OCI-LY7 (cell line): ENCODE measurements at regions not wholly inside any gene's neighbourhood (a gene's known extent, or its start where the extent isn't known, plus 50 kb on each side); places are given as distances from the start of the nearest gene placed in this dataset.

Experiments used
- BruUV-seq: library from RNA; stranded (reverse); fragments of 400-500 nt; replicated peaks from 2 replicates; lab custom pipeline; 2021; lab: Mats Ljungman, UMichigan
- CTCF ChIA-PET: fragments of 300-600 bp; sonication (Branson Sonifier 250); formaldehyde crosslinking; loops from one replicate; lab custom pipeline; 2022; ENCODE audit warnings: antibody characterized with exemption; ENCODE audit not compliant: unreplicated experiment; lab: Charles Lee
- POLR2A ChIA-PET: fragments of 300-600 bp; sonication (Branson Sonifier 250); formaldehyde crosslinking; loops from one replicate; lab custom pipeline; 2022; ENCODE audit warnings: antibody characterized with exemption; lab: Charles Lee
- DNase-seq: peaks from one replicate; pipeline ENCODE4 v3.0.0-alpha.2; 2015; ENCODE audit warnings: low spot score
- H2AFZ ChIP-seq: fragments of 200-600 bp; sonication (generic), shearing (Covaris generic); 2 replicates; pipeline ENCODE4 v1.6.1; 2014; ENCODE audit warnings: mild to moderate bottlenecking, antibody characterized with exemption, low read length, moderate library complexity
- H3K27ac ChIP-seq: fragments of 200-600 bp; sonication (generic); 2 replicates; pipeline ENCODE4 v1.5.1; 2014; ENCODE audit warnings: mixed run types, low read depth, mild to moderate bottlenecking, moderate library complexity, low read length, inconsistent platforms; ENCODE audit not compliant: poor library complexity, severe bottlenecking
- H3K36me3 ChIP-seq: fragments of 200-600 bp; sonication (generic); 2 replicates; pipeline ENCODE4 v1.6.1; 2014; ENCODE audit warnings: mild to moderate bottlenecking, antibody characterized with exemption, low read length, moderate library complexity, mixed read lengths; ENCODE audit not compliant: insufficient read depth
- H3K4me1 ChIP-seq: fragments of 200-600 bp; sonication (generic); 2 replicates; pipeline ENCODE4 v1.5.1; 2014; ENCODE audit warnings: mild to moderate bottlenecking, low read length; ENCODE audit not compliant: insufficient read depth, poor library complexity, severe bottlenecking
- H3K4me2 ChIP-seq: fragments of 200-600 bp; sonication (generic); 2 replicates; pipeline ENCODE4 v1.6.1; 2014; ENCODE audit warnings: mild to moderate bottlenecking, low read length
- H3K4me3 ChIP-seq: fragments of 200-600 bp; sonication (generic); 2 replicates; pipeline ENCODE4 v1.5.1; 2014; ENCODE audit warnings: mild to moderate bottlenecking, low read depth, low read length; ENCODE audit not compliant: poor library complexity, severe bottlenecking
- H3K79me2 ChIP-seq: fragments of 200-600 bp; sonication (generic); 2 replicates; pipeline ENCODE4 v1.6.1; 2016; ENCODE audit warnings: low read depth, mild to moderate bottlenecking, low read length, moderate library complexity, mixed read lengths; ENCODE audit not compliant: insufficient read depth
- H3K9me2 ChIP-seq: fragments of 200-600 bp; sonication (generic); 2 replicates; pipeline ENCODE4 v1.6.1; 2016; ENCODE audit warnings: mild to moderate bottlenecking, low read length, mixed read lengths; ENCODE audit not compliant: insufficient read depth
- H3K9me3 ChIP-seq: fragments of 200-600 bp; sonication (generic); 2 replicates; pipeline ENCODE4 v1.6.1; 2014; ENCODE audit warnings: mild to moderate bottlenecking, mixed run types, low read length, mixed read lengths
- H4K20me1 ChIP-seq: fragments of 200-600 bp; sonication (generic); 2 replicates; pipeline ENCODE4 v1.6.1; 2014; ENCODE audit warnings: mild to moderate bottlenecking, antibody characterized with exemption, low read length, moderate library complexity, mixed read lengths; ENCODE audit not compliant: insufficient read depth
- CTCF ChIP-seq: fragments of 200-600 bp; sonication (generic); conservative IDR thresholded peaks from 2 replicates; pipeline ENCODE4 v1.5.1; 2014; ENCODE audit warnings: mild to moderate bottlenecking, antibody characterized with exemption, low read length, moderate library complexity, mixed read lengths
- EZH2phosphoT487 ChIP-seq: fragments of 200-600 bp; sonication (generic); IDR thresholded peaks from 2 replicates; pipeline ENCODE4 v1.6.1; 2018; ENCODE audit warnings: low read depth, borderline replicate concordance, mild to moderate bottlenecking, mixed run types, antibody characterized with exemption, low read length, moderate library complexity, mixed read lengths
- intact Hi-C: fragments of 100-400 bp; cut with micrococcal nuclease; formaldehyde crosslinking; loops from one replicate; pipeline ENCODE4 v1.10.0; 2022; ENCODE audit not compliant: unreplicated experiment

- TF ChIP-seq EZH2phosphoT487 (no peak), CTCF (peak; percentile 95)
Observed at GRCh38 chr1:166479052-166479631, 312.3 kb upstream of the FAM78B start.

GRCh38 chr1:166484471-166484870 is 317.7 kb upstream of the FAM78B start:
- H2AFZ ChIP-seq = no peak overlapping the region
- H4K20me1 ChIP-seq = no peaks in the 10 kb centered on the region
- no peaks in the 10 kb centered on the region for H3K4me1 ChIP-seq
- H3K4me2 ChIP-seq = no peak overlapping the region
- no peaks in the 10 kb centered on the region for H3K79me2 ChIP-seq
- intact Hi-C loops = no loop called here
- H3K9me3 ChIP-seq = no peaks in the 10 kb centered on the region
- no peak overlapping the region for H3K27ac ChIP-seq
- H3K36me3 ChIP-seq = no peaks in the 10 kb centered on the region
- no peak for DNase-seq
- no peaks in the 10 kb centered on the region for H3K9me2 ChIP-seq
- no TSS peak for BruUV-seq
- CTCF ChIA-PET = no interaction called here
- POLR2A ChIA-PET = no interaction called here
- TF ChIP-seq CTCF (no peak), EZH2phosphoT487 (no peak)
- no peak overlapping the region for H3K4me3 ChIP-seq

More at GRCh38 chr1:166479052-166479631, 312.3 kb upstream of the FAM78B start:
- no peak overlapping the region for H2AFZ ChIP-seq
- H3K27ac ChIP-seq = no peak overlapping the region
- no peaks in the 10 kb centered on the region for H4K20me1 ChIP-seq
- no peaks in the 10 kb centered on the region for H3K9me2 ChIP-seq
- H3K36me3 ChIP-seq = no peaks in the 10 kb centered on the region
- BruUV-seq = no TSS peak
- no peak overlapping the region for H3K4me2 ChIP-seq
- no peaks in the 10 kb centered on the region for H3K4me1 ChIP-seq
- CTCF ChIA-PET = no interaction called here
- intact Hi-C loops = loop anchor here (5.0 kb wide), 1 partner anchor 557 kb away; no protein-coding TSS in a partner anchor
- H3K79me2 ChIP-seq = no peaks in the 10 kb centered on the region
- DNase-seq = peak; percentile 54
- H3K4me3 ChIP-seq = no peak overlapping the region
- H3K9me3 ChIP-seq = no peaks in the 10 kb centered on the region
- POLR2A ChIA-PET = interaction anchor here (0.7 to 0.9 kb wide), 2 partner anchors 430 to 563 kb away, joined by 3 read pairs; no protein-coding TSS in a partner anchor

GRCh38 chr1:166484871-166485270 is 318.1 kb upstream of the FAM78B start:
- Histone ChIP-seq H3K79me2 (no peaks in the 10 kb centered on the region), H3K9me2 (no peaks in the 10 kb centered on the region), H3K27ac (no peak overlapping the region), H3K36me3 (no peaks in the 10 kb centered on the region), H3K9me3 (no peaks in the 10 kb centered on the region), H3K4me2 (no peak overlapping the region), H2AFZ (no peak overlapping the region), H4K20me1 (no peaks in the 10 kb centered on the region), H3K4me3 (no peak overlapping the region), H3K4me1 (no peaks in the 10 kb centered on the region)
- ChIA-PET POLR2A (no interaction called here), CTCF (no interaction called here)
- intact Hi-C loops = no loop called here
- DNase-seq = no peak
- no TSS peak for BruUV-seq
- TF ChIP-seq EZH2phosphoT487 (no peak), CTCF (no peak)
